ENCODE measurements at regions not wholly inside any gene's neighbourhood (a gene's known extent, or its start where the extent isn't known, plus 50 kb on each side); places are given as distances from the start of the nearest gene placed in this dataset.

DNA sequence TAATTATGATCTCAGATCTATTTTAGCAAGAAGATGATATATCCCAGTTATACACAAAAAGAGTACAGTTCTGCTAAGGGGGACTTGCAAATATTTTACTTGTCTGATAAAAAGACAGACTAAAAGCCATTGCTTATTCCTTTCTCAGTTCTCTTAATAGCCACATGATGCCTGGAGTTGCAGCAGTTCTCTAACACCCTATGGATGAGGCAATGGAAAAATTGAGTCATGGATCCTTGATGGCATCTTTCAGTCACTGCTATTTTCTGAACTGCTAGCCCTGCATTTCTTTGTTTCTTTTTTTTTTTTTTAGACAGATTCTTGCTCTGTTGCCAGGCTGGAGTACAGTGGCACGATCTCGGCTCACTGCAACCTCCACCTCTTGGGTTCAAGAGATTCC lies 1956.7 kb downstream of the C4orf33 start:
- Histone ChIP-seq H3K4me3 (ENCODE audit: low read depth, low read length) (no peak overlapping the region), H3K36me3 (replicated peaks) (no peaks in the 10 kb centered on the region), H3K27me3 (replicated peaks) (no peaks in the 10 kb centered on the region), H3K27ac (no peak overlapping the region)
- in situ Hi-C loops (cut with HindIII; ENCODE audit: low pct_ligation_motif_present, low sequenced_read_pairs), result no loop called here
- DNase-seq, result no peak
- TF ChIP-seq, protein P1, sequence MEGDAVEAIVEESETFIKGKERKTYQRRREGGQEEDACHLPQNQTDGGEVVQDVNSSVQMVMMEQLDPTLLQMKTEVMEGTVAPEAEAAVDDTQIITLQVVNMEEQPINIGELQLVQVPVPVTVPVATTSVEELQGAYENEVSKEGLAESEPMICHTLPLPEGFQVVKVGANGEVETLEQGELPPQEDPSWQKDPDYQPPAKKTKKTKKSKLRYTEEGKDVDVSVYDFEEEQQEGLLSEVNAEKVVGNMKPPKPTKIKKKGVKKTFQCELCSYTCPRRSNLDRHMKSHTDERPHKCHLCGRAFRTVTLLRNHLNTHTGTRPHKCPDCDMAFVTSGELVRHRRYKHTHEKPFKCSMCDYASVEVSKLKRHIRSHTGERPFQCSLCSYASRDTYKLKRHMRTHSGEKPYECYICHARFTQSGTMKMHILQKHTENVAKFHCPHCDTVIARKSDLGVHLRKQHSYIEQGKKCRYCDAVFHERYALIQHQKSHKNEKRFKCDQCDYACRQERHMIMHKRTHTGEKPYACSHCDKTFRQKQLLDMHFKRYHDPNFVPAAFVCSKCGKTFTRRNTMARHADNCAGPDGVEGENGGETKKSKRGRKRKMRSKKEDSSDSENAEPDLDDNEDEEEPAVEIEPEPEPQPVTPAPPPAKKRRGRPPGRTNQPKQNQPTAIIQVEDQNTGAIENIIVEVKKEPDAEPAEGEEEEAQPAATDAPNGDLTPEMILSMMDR (IDR thresholded peaks at IDR 0.05; ENCODE audit: low read depth, low read length, missing control alignments), result no peak

DNA sequence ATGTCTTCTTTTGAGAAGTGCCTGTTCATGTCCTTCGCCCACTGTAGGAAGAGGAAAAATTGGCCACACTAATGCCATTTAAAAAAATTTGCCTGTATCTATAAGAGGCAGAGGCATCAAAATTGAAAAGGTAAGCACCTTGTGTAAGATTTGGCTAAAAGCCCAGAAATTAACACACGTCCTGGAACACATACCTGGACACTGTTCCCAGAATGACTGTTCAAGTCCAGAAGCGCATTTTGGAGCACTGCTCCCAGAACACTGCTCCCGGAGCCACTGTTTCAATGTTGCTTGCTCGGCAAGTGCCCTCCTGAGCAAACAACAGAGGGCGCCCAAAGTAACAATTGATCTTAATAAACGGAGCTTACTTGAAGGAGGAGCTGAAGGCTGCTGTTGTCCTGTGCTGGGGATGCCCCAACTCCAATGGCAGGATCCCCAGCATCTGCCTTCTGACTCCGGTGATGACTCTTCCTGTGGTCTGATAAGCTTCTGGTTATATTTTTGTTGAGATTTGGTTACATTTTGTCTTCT lies 1958.6 kb downstream of the C4orf33 start:
- no peaks in the 10 kb centered on the region for H3K27me3 ChIP-seq (replicated peaks)
- H3K27ac ChIP-seq, result no peak overlapping the region
- H3K4me3 ChIP-seq (ENCODE audit: low read depth, low read length), result no peak overlapping the region
- no peaks in the 10 kb centered on the region for H3K36me3 ChIP-seq (replicated peaks)
- TF ChIP-seq, protein P1 (IDR thresholded peaks at IDR 0.05; ENCODE audit: low read depth, low read length, missing control alignments), result no peak
- in situ Hi-C loops (cut with HindIII; ENCODE audit: low pct_ligation_motif_present, low sequenced_read_pairs), result no loop called here
- DNase-seq, result no peak

DNA sequence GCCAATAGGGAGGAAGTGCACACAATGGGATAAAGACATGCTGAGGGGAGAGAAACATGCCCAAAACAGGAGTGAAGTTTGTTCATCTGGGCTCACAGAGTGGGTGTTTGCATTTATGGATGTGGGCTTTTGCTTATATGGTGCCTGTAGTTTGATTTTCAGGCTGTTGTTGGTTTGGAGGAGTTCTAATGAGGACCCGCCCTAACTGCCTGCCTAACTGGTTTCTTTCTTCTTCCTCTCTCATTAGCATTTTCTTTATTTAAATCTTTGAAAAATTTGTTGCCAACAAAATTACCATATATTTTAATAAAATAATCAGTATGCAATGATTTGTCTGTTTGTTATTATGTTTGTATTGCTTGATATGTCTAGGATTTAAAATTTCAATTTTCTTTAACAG lies 1965.8 kb downstream of the C4orf33 start:
- in situ Hi-C loops (cut with HindIII; ENCODE audit: low pct_ligation_motif_present, low sequenced_read_pairs), result no loop called here
- no peaks in the 10 kb centered on the region for H3K27me3 ChIP-seq (replicated peaks)
- TF ChIP-seq, protein P1 (IDR thresholded peaks at IDR 0.05; ENCODE audit: low read depth, low read length, missing control alignments), result no peak
- DNase-seq, result no peak
- H3K27ac ChIP-seq, result no peak overlapping the region
- no peak overlapping the region for H3K4me3 ChIP-seq (ENCODE audit: low read depth, low read length)
- H3K36me3 ChIP-seq (replicated peaks), result no peaks in the 10 kb centered on the region

DNA sequence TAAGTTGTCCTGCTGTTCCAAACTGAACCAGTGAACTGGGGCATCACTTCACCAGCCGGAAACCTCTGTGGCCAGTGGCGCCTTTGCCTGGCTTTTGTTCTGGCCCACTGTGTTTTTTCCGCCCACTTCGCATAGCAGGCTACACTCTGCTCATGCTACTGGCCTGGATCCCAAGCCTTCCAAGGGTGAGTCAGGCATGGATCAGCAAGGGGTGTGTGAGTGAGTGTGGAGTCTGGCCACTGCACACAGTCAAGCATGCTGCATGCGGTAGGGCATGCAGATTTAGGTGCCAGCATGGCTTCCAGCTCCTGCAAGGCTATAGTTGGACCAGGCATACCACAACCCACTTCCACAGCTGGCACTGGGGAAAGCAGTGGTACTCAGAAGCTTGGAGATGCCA lies 1967.9 kb downstream of the C4orf33 start:
- in situ Hi-C loops (cut with HindIII; ENCODE audit: low pct_ligation_motif_present, low sequenced_read_pairs), result no loop called here
- DNase-seq, result no peak
- TF ChIP-seq, protein P1 (IDR thresholded peaks at IDR 0.05; ENCODE audit: low read depth, low read length, missing control alignments), result no peak
- Histone ChIP-seq H3K36me3 (replicated peaks) (no peaks in the 10 kb centered on the region), H3K27me3 (replicated peaks) (no peaks in the 10 kb centered on the region), H3K4me3 (ENCODE audit: low read depth, low read length) (no peak overlapping the region), H3K27ac (no peak overlapping the region)

DNA sequence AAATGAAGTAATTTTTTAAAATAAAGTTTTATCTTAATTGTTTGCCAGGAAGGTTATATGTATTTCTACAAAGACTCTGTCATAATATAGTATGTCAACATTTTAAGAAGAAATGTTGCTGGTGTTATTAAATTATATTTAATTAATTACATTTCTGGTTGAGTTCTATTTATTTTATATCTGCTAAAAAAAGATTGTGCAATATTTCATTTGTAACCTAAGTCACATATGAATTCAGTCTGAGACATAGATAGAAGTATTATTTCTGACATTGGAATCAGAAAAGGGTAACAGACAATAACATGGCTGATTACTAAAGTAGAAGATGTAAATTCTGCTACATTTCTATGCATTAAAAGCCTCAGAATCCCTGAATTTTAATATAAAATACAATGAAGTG lies 1985.1 kb downstream of the C4orf33 start:
- TF ChIP-seq, protein P1 (IDR thresholded peaks at IDR 0.05; ENCODE audit: low read depth, low read length, missing control alignments), result no peak
- no peak overlapping the region for H3K4me3 ChIP-seq (ENCODE audit: low read depth, low read length)
- no peaks in the 10 kb centered on the region for H3K36me3 ChIP-seq (replicated peaks)
- in situ Hi-C loops (cut with HindIII; ENCODE audit: low pct_ligation_motif_present, low sequenced_read_pairs), result no loop called here
- DNase-seq, result no peak
- no peak overlapping the region for H3K27ac ChIP-seq
- H3K27me3 ChIP-seq (replicated peaks), result no peaks in the 10 kb centered on the region

DNA sequence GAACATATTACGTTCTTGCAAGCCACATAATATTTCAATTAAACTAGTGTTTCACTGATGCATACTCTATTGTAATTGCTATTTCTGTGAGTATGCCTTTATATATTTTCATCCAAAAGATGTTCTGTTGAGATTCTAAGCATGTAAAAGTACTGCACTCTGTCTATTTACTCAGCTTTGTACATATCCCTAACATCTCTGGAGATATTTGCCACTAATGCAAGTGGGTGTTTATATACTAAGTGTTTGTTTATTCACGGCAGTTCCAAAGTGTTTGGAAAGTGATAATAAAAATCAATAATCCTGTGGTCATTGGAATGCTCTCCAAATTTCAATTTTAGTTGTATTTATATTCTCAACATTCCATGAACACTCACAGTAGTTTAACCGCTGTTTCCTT lies 1989.0 kb downstream of the C4orf33 start:
- H3K27ac ChIP-seq, result no peak overlapping the region
- H3K27me3 ChIP-seq (replicated peaks), result no peaks in the 10 kb centered on the region
- H3K4me3 ChIP-seq (ENCODE audit: low read depth, low read length), result no peak overlapping the region
- TF ChIP-seq, protein P1 (IDR thresholded peaks at IDR 0.05; ENCODE audit: low read depth, low read length, missing control alignments), result no peak
- H3K36me3 ChIP-seq (replicated peaks), result no peaks in the 10 kb centered on the region
- DNase-seq, result no peak
- in situ Hi-C loops (cut with HindIII; ENCODE audit: low pct_ligation_motif_present, low sequenced_read_pairs), result no loop called here

All from brain microvascular endothelial cell (primary cell).